GM12878 (cell line): ENCODE measurements at regions not wholly inside any gene's neighbourhood (a gene's known extent, or its start where the extent isn't known, plus 50 kb on each side); places are given as distances from the start of the nearest gene placed in this dataset.

Source experiments
- ATAC-seq: fragments of 200-7000 bp; cut with Tn5 transposase; 3 replicates; pipeline ENCODE4 v1.9.1; 2020; ENCODE audit warnings: mild to moderate bottlenecking, moderate library complexity
- BruUV-seq: library from RNA; stranded (reverse); fragments of 400-500 nt; replicated peaks from 2 replicates; lab custom pipeline; 2021; lab: Mats Ljungman, UMichigan
- CTCF ChIA-PET: fragments of 300-600 bp; sonication (Branson Sonifier 250); formaldehyde crosslinking; extraction: SDS; loops from one replicate; lab custom pipeline; 2021; ENCODE audit warnings: inconsistent platforms; lab: Yijun Ruan, JAX
- POLR2A ChIA-PET: fragments of 350-600 bp; formaldehyde crosslinking; extraction: SDS; loops from one replicate; lab custom pipeline; 2021; ENCODE audit warnings: inconsistent platforms; lab: Charles Lee
- RAD21 ChIA-PET: fragments of 300-600 bp; sonication (Branson Sonifier 250); formaldehyde crosslinking; loops from one replicate; lab custom pipeline; 2023; ENCODE audit warnings: antibody characterized with exemption; ENCODE audit not compliant: unreplicated experiment; lab: Charles Lee
- SMC1A ChIA-PET: fragments of 300-600 bp; sonication (Branson Sonifier 250); formaldehyde crosslinking; loops from one replicate; lab custom pipeline; 2023; ENCODE audit not compliant: unreplicated experiment, uncharacterized antibody; lab: Charles Lee
- DNase-seq: peaks from one replicate; pipeline ENCODE4 v3.0.0-alpha.2; 2011; ENCODE audit warnings: low read depth, low spot score
- FAIRE-seq: peaks from 3 replicates; lab custom pipeline; 2011; peaks lifted over from hg19 to GRCh38; lab: Jason Lieb, UNC
- H2AFZ ChIP-seq: 2 replicates; pipeline ENCODE4 v1.6.0; 2011; ENCODE audit warnings: low read depth, low read length, control low read depth; ENCODE audit not compliant: control insufficient read depth
- H3K27ac ChIP-seq: 2 replicates; pipeline ENCODE4 v1.5.1; 2011; ENCODE audit warnings: control low read depth; ENCODE audit not compliant: control insufficient read depth, insufficient read depth
- H3K27me3 ChIP-seq, 2 experiments: replicated peaks in 1 of 2; 2 replicates each; pipeline versions ENCODE4 v1.6.0 to v1.6.1; 2011; ENCODE audit warnings: low read length in 1 of 2; ENCODE audit not compliant: control insufficient read depth in 2 of 2, insufficient read depth in 2 of 2
- H3K36me3 ChIP-seq, 2 experiments: 2 replicates each; pipeline ENCODE4 v1.5.1; 2011; ENCODE audit warnings: low read length in 1 of 2; ENCODE audit not compliant: control insufficient read depth in 2 of 2, insufficient read depth in 2 of 2
- H3K4me1 ChIP-seq: 2 replicates; pipeline ENCODE4 v1.6.1; 2011; ENCODE audit warnings: mild to moderate bottlenecking, low read length, moderate library complexity, mixed read lengths; ENCODE audit not compliant: control insufficient read depth, insufficient read depth
- H3K4me2 ChIP-seq: 2 replicates; pipeline ENCODE4 v1.6.0; 2011; ENCODE audit warnings: control low read depth; ENCODE audit not compliant: control insufficient read depth, insufficient read depth
- H3K4me3 ChIP-seq: fragments of 200-600 bp; sonication (generic); 2 replicates; pipeline ENCODE4 v1.5.1; 2016
- H3K79me2 ChIP-seq: 2 replicates; pipeline ENCODE4 v1.6.0; 2011; ENCODE audit warnings: low read length; ENCODE audit not compliant: control insufficient read depth, insufficient read depth
- H3K9ac ChIP-seq: 2 replicates; pipeline ENCODE4 v1.8.0; 2011; ENCODE audit warnings: low read length, control low read depth, mixed read lengths; ENCODE audit not compliant: control insufficient read depth, insufficient read depth
- H3K9me3 ChIP-seq: replicated peaks from 3 replicates; pipeline ENCODE4 v1.5.1; 2011; ENCODE audit warnings: mild to moderate bottlenecking, low read length; ENCODE audit not compliant: control insufficient read depth, insufficient read depth
- H4K20me1 ChIP-seq: 2 replicates; pipeline ENCODE4 v1.6.0; 2011; ENCODE audit not compliant: control insufficient read depth, insufficient read depth
- FOXM1 ChIP-seq: IDR thresholded peaks from 2 replicates; pipeline ENCODE4 v1.6.1; 2012; ENCODE audit warnings: low read depth, mild to moderate bottlenecking, inconsistent platforms, low read length, moderate library complexity
- HDAC6 ChIP-seq: fragments of 200-600 bp; sonication (generic); IDR thresholded peaks from one replicate; pipeline ENCODE4 v1.8.0; 2017; ENCODE audit warnings: antibody characterized with exemption; ENCODE audit not compliant: unreplicated experiment
- JUND ChIP-seq: IDR thresholded peaks from 2 replicates; pipeline ENCODE4 v1.6.1; 2012; ENCODE audit warnings: low read depth, mild to moderate bottlenecking, low read length, improper control_type of control experiment, moderate library complexity
- MAX ChIP-seq: IDR thresholded peaks from 2 replicates; pipeline ENCODE4 v1.6.1; 2012; ENCODE audit warnings: low read depth, low read length, improper control_type of control experiment
- MYC ChIP-seq: IDR thresholded peaks from 2 replicates; pipeline ENCODE4 v1.6.1; 2011; ENCODE audit warnings: mild to moderate bottlenecking, low read length, moderate library complexity, inconsistent platforms; ENCODE audit not compliant: insufficient read depth, insufficient replicate concordance, insufficient read length, severe bottlenecking
- NBN ChIP-seq: fragments of 450-650 bp; IDR thresholded peaks from 2 replicates; pipeline ENCODE4 v1.6.1; 2016
- PAX5 ChIP-seq: IDR thresholded peaks from 2 replicates; pipeline ENCODE4 v1.6.1; 2011; ENCODE audit warnings: low read depth, low read length, borderline replicate concordance
- PAX8 ChIP-seq: fragments of 450-650 bp; IDR thresholded peaks from 2 replicates; pipeline ENCODE4 v1.6.1; 2017; ENCODE audit warnings: mild to moderate bottlenecking, moderate library complexity
- RFX5 ChIP-seq: IDR thresholded peaks from 2 replicates; pipeline ENCODE4 v1.6.1; 2011; ENCODE audit warnings: low read depth, low read length, improper control_type of control experiment
- SUPT20H ChIP-seq: IDR thresholded peaks from 2 replicates; pipeline ENCODE4 v1.6.1; 2011; ENCODE audit warnings: low read depth, mild to moderate bottlenecking, low read length, moderate library complexity, borderline replicate concordance; ENCODE audit not compliant: control insufficient read depth
- YY1 ChIP-seq: IDR thresholded peaks from 2 replicates; pipeline ENCODE4 v1.6.1; 2011; ENCODE audit warnings: low read depth, mild to moderate bottlenecking, low read length
- ZBTB4 ChIP-seq: fragments of 450-650 bp; formaldehyde crosslinking; IDR thresholded peaks from 2 replicates; pipeline ENCODE4 v1.4.0; 2022; ENCODE audit warnings: mild to moderate bottlenecking, moderate library complexity
- ZNF207 ChIP-seq: fragments of 450-650 bp; IDR thresholded peaks from 2 replicates; pipeline ENCODE4 v1.6.1; 2014; ENCODE audit warnings: antibody characterized with exemption, mild to moderate bottlenecking, borderline replicate concordance
- ZNF622 ChIP-seq: fragments of 450-650 bp; IDR thresholded peaks from 2 replicates; pipeline ENCODE4 v1.6.1; 2017; ENCODE audit warnings: mild to moderate bottlenecking, inconsistent platforms
- ZSCAN29 ChIP-seq: fragments of 450-650 bp; IDR thresholded peaks from 2 replicates; pipeline ENCODE4 v1.6.1; 2017; ENCODE audit warnings: mild to moderate bottlenecking, moderate library complexity
- WGBS: methylation state at CpG from one replicate; pipeline ENCODE4 v1.1.6; 2016; ENCODE audit warnings: low lambda C conversion rate; ENCODE audit not compliant: insufficient replicate concordance, insufficient coverage; ENCODE audit errors: missing lambda C conversion rate; 5-methylcytosine and 5-hydroxymethylcytosine counted together
- in situ Hi-C: fragments of 300-500 bp; cut with MboI; formaldehyde crosslinking; loops from 9 replicates; pipeline ENCODE4 v1.14.3; 2018; ENCODE audit warnings: mixed read lengths
- intact Hi-C: fragments of 100-400 bp; cut with micrococcal nuclease; formaldehyde crosslinking; loops from one replicate; pipeline ENCODE4 v1.14.2; 2022; ENCODE audit not compliant: unreplicated experiment
- TF ChIP-seq, protein P1 (sequence below): IDR thresholded peaks from 2 replicates; pipeline ENCODE4 v1.6.1; 2011; ENCODE audit warnings: borderline replicate concordance, low read depth, mild to moderate bottlenecking, moderate library complexity, low read length; ENCODE audit not compliant: insufficient read depth, poor library complexity, severe bottlenecking
- TF ChIP-seq, protein P2 (sequence below): fragments of 450-650 bp; IDR thresholded peaks from 2 replicates; pipeline ENCODE4 v1.6.1; 2016; ENCODE audit warnings: mild to moderate bottlenecking, moderate library complexity, borderline replicate concordance

GRCh38 chr14:78010688-78011087 is 159.5 kb upstream of the NRXN3 start:
- Histone ChIP-seq H3K27me3 (no peaks in the 10 kb centered on the region), H3K9ac (no peak overlapping the region), H4K20me1 (no peaks in the 10 kb centered on the region), H2AFZ (no peak overlapping the region), H3K36me3 (no peaks in the 10 kb centered on the region), H3K27ac (no peak overlapping the region), H3K9me3 (no peaks in the 10 kb centered on the region; the same call in 2 of the 3 replicates), H3K4me3 (no peak overlapping the region), H3K79me2 (no peaks in the 10 kb centered on the region), H3K4me2 (no peak overlapping the region), H3K4me1 (no peaks in the 10 kb centered on the region)
- whole genome bisulfite sequencing, result 21% methylated on average over 4 of the region's 4 CpGs
- POLR2A ChIA-PET, result no interaction called here
- intact Hi-C loops, result no loop called here
- RAD21 ChIA-PET, result no interaction called here
- FAIRE-seq, result no peak
- BruUV-seq, result no TSS peak
- TF ChIP-seq HDAC6 (no peak), PAX8 (no peak), MAX (no peak), ZBTB4 (no peak), NBN (no peak), PAX5 (no peak), RFX5 (no peak), FOXM1 (no peak), YY1 (no peak), ZSCAN29 (no peak), SUPT20H (no peak), MYC (no peak), ZNF207 (no peak), ZNF622 (no peak), JUND (no peak)
- TF ChIP-seq, protein P1, sequence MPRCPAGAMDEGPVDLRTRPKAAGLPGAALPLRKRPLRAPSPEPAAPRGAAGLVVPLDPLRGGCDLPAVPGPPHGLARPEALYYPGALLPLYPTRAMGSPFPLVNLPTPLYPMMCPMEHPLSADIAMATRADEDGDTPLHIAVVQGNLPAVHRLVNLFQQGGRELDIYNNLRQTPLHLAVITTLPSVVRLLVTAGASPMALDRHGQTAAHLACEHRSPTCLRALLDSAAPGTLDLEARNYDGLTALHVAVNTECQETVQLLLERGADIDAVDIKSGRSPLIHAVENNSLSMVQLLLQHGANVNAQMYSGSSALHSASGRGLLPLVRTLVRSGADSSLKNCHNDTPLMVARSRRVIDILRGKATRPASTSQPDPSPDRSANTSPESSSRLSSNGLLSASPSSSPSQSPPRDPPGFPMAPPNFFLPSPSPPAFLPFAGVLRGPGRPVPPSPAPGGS, result no peak
- TF ChIP-seq, protein P2, sequence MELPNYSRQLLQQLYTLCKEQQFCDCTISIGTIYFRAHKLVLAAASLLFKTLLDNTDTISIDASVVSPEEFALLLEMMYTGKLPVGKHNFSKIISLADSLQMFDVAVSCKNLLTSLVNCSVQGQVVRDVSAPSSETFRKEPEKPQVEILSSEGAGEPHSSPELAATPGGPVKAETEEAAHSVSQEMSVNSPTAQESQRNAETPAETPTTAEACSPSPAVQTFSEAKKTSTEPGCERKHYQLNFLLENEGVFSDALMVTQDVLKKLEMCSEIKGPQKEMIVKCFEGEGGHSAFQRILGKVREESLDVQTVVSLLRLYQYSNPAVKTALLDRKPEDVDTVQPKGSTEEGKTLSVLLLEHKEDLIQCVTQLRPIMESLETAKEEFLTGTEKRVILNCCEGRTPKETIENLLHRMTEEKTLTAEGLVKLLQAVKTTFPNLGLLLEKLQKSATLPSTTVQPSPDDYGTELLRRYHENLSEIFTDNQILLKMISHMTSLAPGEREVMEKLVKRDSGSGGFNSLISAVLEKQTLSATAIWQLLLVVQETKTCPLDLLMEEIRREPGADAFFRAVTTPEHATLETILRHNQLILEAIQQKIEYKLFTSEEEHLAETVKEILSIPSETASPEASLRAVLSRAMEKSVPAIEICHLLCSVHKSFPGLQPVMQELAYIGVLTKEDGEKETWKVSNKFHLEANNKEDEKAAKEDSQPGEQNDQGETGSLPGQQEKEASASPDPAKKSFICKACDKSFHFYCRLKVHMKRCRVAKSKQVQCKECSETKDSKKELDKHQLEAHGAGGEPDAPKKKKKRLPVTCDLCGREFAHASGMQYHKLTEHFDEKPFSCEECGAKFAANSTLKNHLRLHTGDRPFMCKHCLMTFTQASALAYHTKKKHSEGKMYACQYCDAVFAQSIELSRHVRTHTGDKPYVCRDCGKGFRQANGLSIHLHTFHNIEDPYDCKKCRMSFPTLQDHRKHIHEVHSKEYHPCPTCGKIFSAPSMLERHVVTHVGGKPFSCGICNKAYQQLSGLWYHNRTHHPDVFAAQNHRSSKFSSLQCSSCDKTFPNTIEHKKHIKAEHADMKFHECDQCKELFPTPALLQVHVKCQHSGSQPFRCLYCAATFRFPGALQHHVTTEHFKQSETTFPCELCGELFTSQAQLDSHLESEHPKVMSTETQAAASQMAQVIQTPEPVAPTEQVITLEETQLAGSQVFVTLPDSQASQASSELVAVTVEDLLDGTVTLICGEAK, result no peak
- ATAC-seq, result no peak
- SMC1A ChIA-PET, result no interaction called here
- CTCF ChIA-PET, result no interaction called here
- DNase-seq, result no peak
- in situ Hi-C loops, result no loop called here
